H1 (cell line): ENCODE measurements at regions not wholly inside any gene's neighbourhood (a gene's known extent, or its start where the extent isn't known, plus 50 kb on each side); places are given as distances from the start of the nearest gene placed in this dataset.
A peak's percentile ranks its signal among the peaks of the same experiment; 100 is the strongest.

Source experiments
- CTCF ChIA-PET: fragments of 300-600 bp; sonication (Branson Sonifier 250); formaldehyde crosslinking; loops from one replicate; lab custom pipeline; 2021; ENCODE audit not compliant: partially characterized antibody; lab: Charles Lee
- POLR2A ChIA-PET: fragments of 300-600 bp; sonication (Branson Sonifier 250); formaldehyde crosslinking; loops from one replicate; lab custom pipeline; 2021; ENCODE audit warnings: inconsistent platforms; ENCODE audit not compliant: partially characterized antibody; lab: Charles Lee
- DNase-seq, 2 experiments: peaks; one replicate each; pipeline versions ENCODE4 v3.0.0 to v3.0.0-alpha.2; 2010 to 2022; ENCODE audit warnings: low spot score in 2 of 2, low read depth in 1 of 2, mixed read lengths in 1 of 2
- FAIRE-seq: peaks from 2 replicates; lab custom pipeline; 2011; peaks lifted over from hg19 to GRCh38; lab: Jason Lieb, UNC
- H2AFZ ChIP-seq: 2 replicates; pipeline ENCODE4 v1.8.1; 2012; ENCODE audit warnings: low read length, inconsistent platforms
- H2AK5ac ChIP-seq: 2 replicates; pipeline ENCODE4 v1.6.1; 2013; ENCODE audit warnings: low read depth, low read length
- H2BK120ac ChIP-seq: replicated peaks from 2 replicates; pipeline ENCODE3; 2013; ENCODE audit warnings: low read depth, low read length, inconsistent platforms
- H2BK12ac ChIP-seq: 2 replicates; pipeline ENCODE4 v1.6.1; 2013; ENCODE audit warnings: low read depth, low read length
- H2BK15ac ChIP-seq: 2 replicates; pipeline ENCODE4 v1.6.1; 2013; ENCODE audit warnings: low read length
- H2BK20ac ChIP-seq: 2 replicates; pipeline ENCODE4 v1.6.1; 2013; ENCODE audit warnings: low read length
- H2BK5ac ChIP-seq: 2 replicates; pipeline ENCODE4 v1.6.1; 2013; ENCODE audit warnings: low read depth, low read length
- H3K14ac ChIP-seq: 2 replicates; pipeline ENCODE4 v1.6.1; 2013; ENCODE audit warnings: inconsistent platforms; ENCODE audit not compliant: insufficient read length
- H3K18ac ChIP-seq: 2 replicates; pipeline ENCODE4 v1.6.1; 2013; ENCODE audit warnings: low read length; ENCODE audit errors: extremely low read depth
- H3K23ac ChIP-seq: 2 replicates; pipeline ENCODE4 v1.6.1; 2013; ENCODE audit warnings: inconsistent platforms; ENCODE audit not compliant: insufficient read length
- H3K23me2 ChIP-seq: 2 replicates; pipeline ENCODE4 v1.6.1; 2013; ENCODE audit warnings: low read depth, low read length
- H3K27ac ChIP-seq: 2 replicates; pipeline ENCODE4 v1.6.1; 2011; ENCODE audit warnings: low read depth, low read length, inconsistent platforms
- H3K27me3 ChIP-seq, 4 experiments: replicated peaks in 1 of 4; 1 replicate in 1 of 4; 2 replicates in 3 of 4; pipeline versions ENCODE4 v1.6.1 to v1.8.1; 2011 to 2013; ENCODE audit warnings: low read length in 3 of 4, mild to moderate bottlenecking in 3 of 4, inconsistent platforms in 2 of 4, mixed read lengths in 2 of 4, moderate library complexity in 1 of 4; ENCODE audit not compliant: control insufficient read depth in 3 of 4, insufficient read depth in 3 of 4; ENCODE audit errors: extremely low read depth in 1 of 4
- H3K36me3 ChIP-seq, 4 experiments: 2 replicates each; pipeline versions ENCODE4 v1.6.1 to v1.8.1; 2011 to 2013; ENCODE audit warnings: mild to moderate bottlenecking in 4 of 4, low read length in 3 of 4, moderate library complexity in 2 of 4, control low read depth in 1 of 4, inconsistent platforms in 1 of 4; ENCODE audit not compliant: insufficient read depth in 4 of 4, control insufficient read depth in 2 of 4
- H3K4ac ChIP-seq: replicated peaks from 2 replicates; pipeline ENCODE3; 2013; ENCODE audit warnings: low read length, low read depth, mixed read lengths, inconsistent platforms; ENCODE audit not compliant: insufficient read length
- H3K4me1 ChIP-seq, 4 experiments: replicated peaks in 1 of 4; 1 replicate in 1 of 4; 2 replicates in 3 of 4; pipeline versions ENCODE4 v1.6.1 to v1.8.1; 2011 to 2013; ENCODE audit warnings: low read length in 3 of 4, inconsistent platforms in 2 of 4, mixed read lengths in 1 of 4; ENCODE audit not compliant: insufficient read depth in 4 of 4, control insufficient read depth in 3 of 4
- H3K4me2 ChIP-seq, 2 experiments: 2 replicates each; pipeline versions ENCODE4 v1.6.1 to v1.8.1; 2011 to 2013; ENCODE audit warnings: low read depth in 2 of 2, low read length in 2 of 2, control low read depth in 1 of 2, inconsistent platforms in 1 of 2, mild to moderate bottlenecking in 1 of 2; ENCODE audit not compliant: insufficient read depth in 1 of 2
- H3K4me3 ChIP-seq, 4 experiments: fragments of 200-600, 300-600 bp in 1 of 4; sonication (generic), shearing (Covaris generic), sonication (Bioruptor Twin) in 1 of 4; 2 replicates each; pipeline versions ENCODE4 v1.5.1 to v1.8.1; 2011 to 2016; ENCODE audit warnings: low read length in 4 of 4, low read depth in 3 of 4, control low read depth in 2 of 4, inconsistent platforms in 2 of 4, mild to moderate bottlenecking in 2 of 4, mixed read lengths in 1 of 4, moderate library complexity in 1 of 4; ENCODE audit not compliant: insufficient read depth in 2 of 4; ENCODE audit errors: extremely low read depth in 1 of 4
- H3K56ac ChIP-seq: replicated peaks from 2 replicates; pipeline ENCODE3; 2013; ENCODE audit warnings: low read depth, mild to moderate bottlenecking, mixed read lengths, low read length, inconsistent platforms; ENCODE audit not compliant: insufficient read length
- H3K79me1 ChIP-seq: 2 replicates; pipeline ENCODE4 v1.6.1; 2013; ENCODE audit warnings: low read depth, low read length, control low read depth
- H3K79me2 ChIP-seq, 2 experiments: 2 replicates each; pipeline versions ENCODE4 v1.6.1 to v1.8.1; 2012 to 2013; ENCODE audit warnings: low read length in 2 of 2, mild to moderate bottlenecking in 2 of 2, inconsistent platforms in 1 of 2; ENCODE audit not compliant: insufficient read depth in 2 of 2, control insufficient read depth in 1 of 2
- H3K9ac ChIP-seq, 4 experiments: replicated peaks in 1 of 4; 1 replicate in 1 of 4; 2 replicates in 3 of 4; pipeline versions ENCODE4 v1.6.1 to v1.8.1; 2011 to 2013; ENCODE audit warnings: low read depth in 3 of 4, low read length in 3 of 4, control low read depth in 2 of 4, mild to moderate bottlenecking in 2 of 4, moderate library complexity in 2 of 4, inconsistent platforms in 1 of 4; ENCODE audit errors: extremely low read depth in 1 of 4
- H3K9me3 ChIP-seq, 2 experiments: 2 replicates each; pipeline versions ENCODE4 v1.6.1 to v1.8.1; 2012 to 2013; ENCODE audit warnings: mild to moderate bottlenecking in 2 of 2, moderate library complexity in 2 of 2, control low read depth in 1 of 2, inconsistent platforms in 1 of 2, low read depth in 1 of 2, low read length in 1 of 2, mixed read lengths in 1 of 2; ENCODE audit not compliant: insufficient read depth in 2 of 2
- H4K20me1 ChIP-seq, 2 experiments: replicated peaks in 1 of 2; 2 replicates each; pipeline versions ENCODE3 to v1.8.1; 2011 to 2013; ENCODE audit warnings: inconsistent platforms in 2 of 2, low read length in 2 of 2, mild to moderate bottlenecking in 1 of 2; ENCODE audit not compliant: insufficient read depth in 2 of 2, control insufficient read depth in 1 of 2
- H4K5ac ChIP-seq: 2 replicates; pipeline ENCODE4 v1.6.1; 2013; ENCODE audit warnings: low read length, low read depth, mixed read lengths, inconsistent platforms; ENCODE audit not compliant: insufficient read length
- H4K8ac ChIP-seq: 2 replicates; pipeline ENCODE4 v1.8.0; 2013; ENCODE audit warnings: mild to moderate bottlenecking, moderate library complexity, low read length, inconsistent platforms; ENCODE audit not compliant: insufficient read depth; ENCODE audit errors: extremely low read depth
- H4K91ac ChIP-seq: replicated peaks from 2 replicates; pipeline ENCODE3; 2013; ENCODE audit warnings: low read length, mixed read lengths, inconsistent platforms; ENCODE audit not compliant: insufficient read length
- CHD2 ChIP-seq: IDR thresholded peaks from 2 replicates; pipeline ENCODE4 v1.6.1; 2012; ENCODE audit warnings: low read length, improper control_type of control experiment
- E2F6 ChIP-seq: IDR thresholded peaks from 2 replicates; pipeline ENCODE4 v1.6.1; 2012; ENCODE audit warnings: inconsistent platforms
- EP300 ChIP-seq, 2 experiments: IDR thresholded peaks; 1 replicate in 1 of 2; 2 replicates in 1 of 2; pipeline ENCODE4 v1.6.1; 2011 to 2012; ENCODE audit warnings: low read depth in 2 of 2, low read length in 2 of 2, mild to moderate bottlenecking in 2 of 2, borderline replicate concordance in 1 of 2, inconsistent platforms in 1 of 2, moderate library complexity in 1 of 2
- GABPA ChIP-seq: IDR thresholded peaks from 2 replicates; pipeline ENCODE4 v1.6.1; 2011; ENCODE audit warnings: mild to moderate bottlenecking, low read length, moderate library complexity, borderline replicate concordance; ENCODE audit not compliant: insufficient read depth
- JUN ChIP-seq: IDR thresholded peaks from 2 replicates; pipeline ENCODE4 v1.6.1; 2011; ENCODE audit warnings: low read depth, mild to moderate bottlenecking, improper control_type of control experiment, low read length
- JUND ChIP-seq: IDR thresholded peaks from 2 replicates; pipeline ENCODE4 v1.6.1; 2011; ENCODE audit warnings: mild to moderate bottlenecking, improper control_type of control experiment, low read length
- KDM4A ChIP-seq: IDR thresholded peaks from one replicate; pipeline ENCODE4 v1.7.1; 2012; ENCODE audit warnings: low read depth, mild to moderate bottlenecking, moderate library complexity, low read length, inconsistent platforms; ENCODE audit not compliant: severe bottlenecking
- RBBP5 ChIP-seq: IDR thresholded peaks from 2 replicates; pipeline ENCODE4 v1.7.1; 2012; ENCODE audit warnings: low read depth, mild to moderate bottlenecking, inconsistent platforms, low read length, moderate library complexity, borderline replicate concordance
- RXRA ChIP-seq: IDR thresholded peaks from 2 replicates; pipeline ENCODE4 v1.6.1; 2011; ENCODE audit warnings: low read depth, mild to moderate bottlenecking, low read length, moderate library complexity; ENCODE audit not compliant: insufficient read depth
- SIX5 ChIP-seq: IDR thresholded peaks from 2 replicates; pipeline ENCODE4 v1.6.1; 2011; ENCODE audit warnings: mild to moderate bottlenecking, low read depth, low read length
- TAF1 ChIP-seq: IDR thresholded peaks from 2 replicates; pipeline ENCODE4 v1.6.1; 2011; ENCODE audit warnings: mild to moderate bottlenecking, low read depth, low read length
- TBP ChIP-seq: IDR thresholded peaks from 2 replicates; pipeline ENCODE4 v1.6.1; 2011; ENCODE audit warnings: low read depth, low read length, improper control_type of control experiment
- YY1 ChIP-seq: IDR thresholded peaks from 2 replicates; pipeline ENCODE4 v1.6.1; 2011; ENCODE audit warnings: low read depth, mild to moderate bottlenecking, low read length
- WGBS, 2 experiments: shearing (Covaris generic) in 1 of 2; methylation state at CpG; one replicate each; pipeline versions ENCODE4 v1.1.6 to v1.1.7; 2013 to 2015; ENCODE audit warnings: low lambda C conversion rate in 2 of 2, mixed read lengths in 2 of 2, inconsistent platforms in 1 of 2, low coverage in 1 of 2, missing lambda C conversion rate in 1 of 2; ENCODE audit not compliant: insufficient replicate concordance in 2 of 2, insufficient coverage in 1 of 2, insufficient read length in 1 of 2; ENCODE audit errors: extremely low coverage in 1 of 2, missing lambda C conversion rate in 1 of 2; 5-methylcytosine and 5-hydroxymethylcytosine counted together

- Histone ChIP-seq H4K20me1 (no peaks in the 10 kb centered on the region), H4K91ac (no peak overlapping the region), H3K56ac (no peak overlapping the region), H2BK15ac (no peak overlapping the region), H3K9me3 (no peaks in the 10 kb centered on the region), H3K23me2 (no peaks in the 10 kb centered on the region; the same call in 1 of the 2 replicates), H3K23ac (no peak overlapping the region), H3K4ac (no peak overlapping the region), H3K4me3 (no peak overlapping the region), H2AFZ (0 out of 2 replicates have a peak overlapping the region, but pooled peaks have one; percentile 54), H3K18ac (no peak overlapping the region), H3K14ac (no peak overlapping the region), H4K5ac (no peak overlapping the region), H3K27me3 (no peaks in the 10 kb centered on the region), H3K4me2 (no peak overlapping the region), H3K79me1 (no peaks in the 10 kb centered on the region), H3K4me1 (no peaks in the 10 kb centered on the region; a peak in 1 of 7 replicates), H2BK120ac (no peak overlapping the region), H2BK20ac (no peak overlapping the region), H4K8ac (no peak overlapping the region), H3K9ac (no peak overlapping the region), H3K79me2 (no peaks in the 10 kb centered on the region), H2AK5ac (no peak overlapping the region), H3K36me3 (no peaks in the 10 kb centered on the region), H3K27ac (no peak overlapping the region), H2BK12ac (no peak overlapping the region), H2BK5ac (no peak overlapping the region)
- no peak for FAIRE-seq
- no peak for DNase-seq
- WGBS, 2 experiments, result 82% methylated on average over 2 of the region's 2 CpGs; no CpG with 5 or more reads in 1 of the 2 experiments
- ChIA-PET POLR2A (interaction anchor here (0.6 kb wide), 1 partner anchor 10 kb away, joined by 3 read pairs; no protein-coding TSS in a partner anchor), CTCF (no interaction called here)
- TF ChIP-seq E2F6 (no peak), SIX5 (no peak), GABPA (no peak), TBP (no peak), YY1 (no peak), KDM4A (no peak), EP300 (IDR thresholded peaks at IDR 0.05; ENCODE audit: borderline replicate concordance in 1 of 2, low read depth in 2 of 2, low read length in 2 of 2) (no peak), RXRA (no peak), TAF1 (no peak), CHD2 (no peak), RBBP5 (no peak), JUN (no peak), JUND (no peak)
These were observed 502.2 kb upstream of the ZEB2 start for GRCh38 chr2:145021962-145022665.
